Sigmoid colon (tissue), 4 donors: ENCODE measurements at regions not wholly inside any gene's neighbourhood (a gene's known extent, or its start where the extent isn't known, plus 50 kb on each side); places are given as distances from the start of the nearest gene placed in this dataset.

Experiments used
- CTCF ChIP-seq, 4 experiments: fragments of 450-650 bp in 3 of 4; fragments of 200-600 bp in 1 of 4; IDR thresholded peaks; one replicate each; pipeline ENCODE4 v1.5.1; 2016 to 2019; ENCODE audit warnings: antibody characterized with exemption in 4 of 4, mild to moderate bottlenecking in 3 of 4, moderate library complexity in 2 of 4
- EP300 ChIP-seq, 4 donors: sonication (generic); formaldehyde crosslinking; IDR thresholded peaks; one replicate each; pipeline ENCODE4 v1.6.1; 2017; ENCODE audit warnings: antibody characterized with exemption in 4 of 4
- POLR2A ChIP-seq, 2 donors: fragments of 450-650 bp; IDR thresholded peaks; one replicate each; pipeline ENCODE4 v1.6.1; 2016; ENCODE audit warnings: antibody characterized with exemption in 2 of 2, mild to moderate bottlenecking in 2 of 2, moderate library complexity in 2 of 2
- POLR2AphosphoS5 ChIP-seq, 4 donors: sonication (generic); formaldehyde crosslinking; IDR thresholded peaks; one replicate each; pipeline ENCODE4 v1.6.1; 2017; ENCODE audit warnings: antibody characterized with exemption in 4 of 4

GRCh38 chr10:105757302-105757701, 1116.2 kb downstream of the SORCS3 start:
- TF ChIP-seq CTCF (IDR thresholded peaks at IDR 0.05), result no peak
- TF ChIP-seq POLR2A (IDR thresholded peaks at IDR 0.05), result no peak
- TF ChIP-seq POLR2AphosphoS5 (IDR thresholded peaks at IDR 0.05), result no peak
- TF ChIP-seq EP300 (IDR thresholded peaks at IDR 0.05), result no peak
